ENCODE measurements at regions not wholly inside any gene's neighbourhood (a gene's known extent, or its start where the extent isn't known, plus 50 kb on each side); places are given as distances from the start of the nearest gene placed in this dataset.
"Not testable (repeated sequence)": the region's sequence is repeated elsewhere in the genome, so short reads cannot be mapped to it uniquely, and the experiment has no call there.

DNA sequence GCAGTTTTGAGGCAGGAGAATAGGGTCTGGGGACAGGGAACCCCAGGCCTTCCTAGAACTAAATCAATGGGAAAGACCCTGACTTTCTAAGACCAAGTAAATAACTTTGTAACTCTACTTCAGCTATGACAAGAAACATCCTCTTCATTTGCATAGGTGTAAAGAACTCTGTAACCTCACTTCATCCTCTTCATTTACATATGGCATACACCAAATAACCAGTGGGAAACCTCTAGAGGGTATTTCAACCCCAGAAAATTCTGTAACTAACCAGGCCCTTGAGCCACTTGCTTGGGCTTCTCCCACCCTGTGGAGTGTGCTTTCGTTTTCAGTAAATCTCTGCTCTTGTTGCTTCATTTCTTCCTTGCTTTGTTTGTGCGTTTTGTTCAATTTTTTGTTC is 495.6 kb downstream of the SIPA1L2 start:
- no peak overlapping the region for H3K4me3 ChIP-seq (ENCODE audit: low read depth, low read length)

DNA sequence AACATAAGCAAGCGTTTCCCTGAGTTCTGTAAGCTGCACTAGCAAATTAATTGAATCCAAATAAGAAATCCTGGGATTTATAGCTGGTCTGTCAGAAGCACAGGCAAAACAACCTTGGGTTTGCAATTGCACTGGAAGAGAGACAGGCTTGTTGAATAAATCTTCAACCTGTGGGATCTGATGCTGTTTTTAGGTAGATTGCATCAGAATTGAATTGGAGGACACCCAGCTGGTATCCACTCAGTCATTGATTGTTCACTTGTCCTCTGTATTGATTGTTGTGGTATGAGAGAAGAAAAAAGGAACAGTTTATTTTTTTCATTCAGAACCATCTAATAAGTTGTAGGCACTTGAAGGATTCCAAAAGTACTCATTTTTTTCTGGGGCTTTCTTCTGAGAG is 497.4 kb downstream of the SIPA1L2 start:
- TF ChIP-seq, protein P1, sequence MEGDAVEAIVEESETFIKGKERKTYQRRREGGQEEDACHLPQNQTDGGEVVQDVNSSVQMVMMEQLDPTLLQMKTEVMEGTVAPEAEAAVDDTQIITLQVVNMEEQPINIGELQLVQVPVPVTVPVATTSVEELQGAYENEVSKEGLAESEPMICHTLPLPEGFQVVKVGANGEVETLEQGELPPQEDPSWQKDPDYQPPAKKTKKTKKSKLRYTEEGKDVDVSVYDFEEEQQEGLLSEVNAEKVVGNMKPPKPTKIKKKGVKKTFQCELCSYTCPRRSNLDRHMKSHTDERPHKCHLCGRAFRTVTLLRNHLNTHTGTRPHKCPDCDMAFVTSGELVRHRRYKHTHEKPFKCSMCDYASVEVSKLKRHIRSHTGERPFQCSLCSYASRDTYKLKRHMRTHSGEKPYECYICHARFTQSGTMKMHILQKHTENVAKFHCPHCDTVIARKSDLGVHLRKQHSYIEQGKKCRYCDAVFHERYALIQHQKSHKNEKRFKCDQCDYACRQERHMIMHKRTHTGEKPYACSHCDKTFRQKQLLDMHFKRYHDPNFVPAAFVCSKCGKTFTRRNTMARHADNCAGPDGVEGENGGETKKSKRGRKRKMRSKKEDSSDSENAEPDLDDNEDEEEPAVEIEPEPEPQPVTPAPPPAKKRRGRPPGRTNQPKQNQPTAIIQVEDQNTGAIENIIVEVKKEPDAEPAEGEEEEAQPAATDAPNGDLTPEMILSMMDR (IDR thresholded peaks at IDR 0.05; ENCODE audit: low read depth, low read length, missing control alignments), result no peak
- in situ Hi-C loops (cut with HindIII; ENCODE audit: low sequenced_read_pairs), result no loop called here
- H3K4me3 ChIP-seq (ENCODE audit: low read depth, low read length), result no peak overlapping the region
- no peak for DNase-seq (ENCODE audit: low read depth)

More for the DNA sequence above, 495.6 kb downstream of the SIPA1L2 start:
- in situ Hi-C loops (cut with HindIII; ENCODE audit: low sequenced_read_pairs), result no loop called here
- no peak for DNase-seq (ENCODE audit: low read depth)
- TF ChIP-seq, protein P1 (IDR thresholded peaks at IDR 0.05; ENCODE audit: low read depth, low read length, missing control alignments), result no peak

DNA sequence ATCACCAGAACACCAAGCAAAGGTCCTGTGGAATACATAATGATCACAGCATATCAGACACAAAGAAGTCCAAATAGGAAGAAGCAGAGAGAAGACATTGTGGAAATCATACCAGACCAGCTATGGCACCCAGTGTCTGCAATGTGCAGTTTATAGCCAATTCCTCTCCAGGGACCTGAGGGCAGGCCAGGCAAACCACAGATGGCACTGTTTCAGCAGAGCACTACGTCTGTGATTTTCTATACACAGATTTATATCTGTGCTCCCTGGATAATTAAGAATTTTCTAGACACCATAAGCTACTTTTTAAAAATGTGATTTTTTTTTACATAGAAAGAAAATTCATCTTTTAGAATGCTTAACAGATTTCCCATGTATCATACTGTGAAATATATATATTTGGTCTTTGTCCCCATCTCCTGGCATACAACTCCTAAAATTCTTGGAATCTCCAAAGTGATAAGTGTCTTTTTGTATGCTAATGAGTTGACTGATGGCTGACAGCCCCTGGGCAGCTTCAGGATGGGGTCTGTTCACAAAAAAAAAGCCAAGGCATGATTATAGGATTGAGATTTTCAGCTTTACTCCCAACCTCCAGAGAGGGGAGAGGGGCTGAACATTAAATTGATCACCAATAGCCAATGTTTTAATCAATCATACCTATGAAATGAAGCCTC is 498.1 kb downstream of the SIPA1L2 start:
- no peak overlapping the region for H3K4me3 ChIP-seq (ENCODE audit: low read depth, low read length)
- TF ChIP-seq, protein P1 (IDR thresholded peaks at IDR 0.05; ENCODE audit: low read depth, low read length, missing control alignments), result no peak
- DNase-seq (ENCODE audit: low read depth), result no peak
- in situ Hi-C loops (cut with HindIII; ENCODE audit: low sequenced_read_pairs), result no loop called here

DNA sequence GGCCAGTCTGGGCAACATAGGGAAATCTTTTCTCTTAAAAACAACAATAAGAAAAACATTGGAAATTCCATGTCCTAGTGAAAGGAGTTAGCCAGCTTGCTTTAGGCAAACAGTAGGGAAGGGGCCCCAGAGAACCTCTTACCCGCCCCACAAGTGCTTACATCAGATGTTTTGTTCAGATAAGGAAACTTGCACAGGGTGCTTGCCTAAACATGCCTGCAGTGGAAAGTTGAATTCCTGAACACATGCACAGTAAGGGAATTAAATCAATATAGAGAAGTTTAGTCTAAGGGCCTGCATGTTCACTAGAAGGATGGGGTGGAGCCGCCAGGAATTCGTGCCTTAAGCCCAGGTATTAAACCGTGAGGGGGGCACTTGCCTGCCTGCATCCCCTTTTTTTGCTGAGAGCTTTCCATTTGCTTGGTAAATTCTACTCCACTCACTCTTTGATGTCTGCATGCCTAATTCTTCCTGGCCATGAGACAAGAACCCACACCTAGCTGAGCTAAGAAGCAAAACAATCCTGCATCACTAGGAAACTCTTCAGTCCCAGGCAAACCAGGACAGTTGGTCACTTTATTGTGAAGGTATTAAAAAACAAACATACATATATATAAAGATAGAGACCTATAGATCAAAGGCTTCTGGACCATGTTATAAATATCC is 499.0 kb downstream of the SIPA1L2 start:
- no peak for DNase-seq (ENCODE audit: low read depth)
- no peak overlapping the region for H3K4me3 ChIP-seq (ENCODE audit: low read depth, low read length)
- in situ Hi-C loops (cut with HindIII; ENCODE audit: low sequenced_read_pairs), result no loop called here
- TF ChIP-seq, protein P1 (IDR thresholded peaks at IDR 0.05; ENCODE audit: low read depth, low read length, missing control alignments), result no peak

DNA sequence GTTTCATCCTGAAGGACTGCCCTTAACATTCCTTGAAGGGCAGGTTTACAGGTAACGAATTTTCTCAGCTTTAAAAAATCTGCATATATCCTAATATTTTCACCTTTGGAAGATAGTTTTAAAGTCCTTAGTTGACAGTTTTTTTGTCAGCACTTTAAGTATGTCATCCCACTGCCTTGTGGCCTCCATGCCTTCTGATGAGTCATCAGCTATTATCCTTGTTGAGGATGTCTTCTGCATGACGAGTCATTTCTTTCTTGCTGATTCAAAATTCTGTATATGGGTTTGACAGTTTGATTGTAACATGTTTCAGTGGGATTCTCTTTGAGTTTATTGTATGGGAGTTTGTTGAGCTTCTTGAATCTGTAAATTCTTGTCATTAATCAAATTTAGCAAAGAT is 500.6 kb downstream of the DISC1 start:
- in situ Hi-C loops (cut with HindIII; ENCODE audit: low sequenced_read_pairs), result no loop called here
- TF ChIP-seq, protein P1 (IDR thresholded peaks at IDR 0.05; ENCODE audit: low read depth, low read length, missing control alignments), result no peak
- H3K4me3 ChIP-seq (ENCODE audit: low read depth, low read length), result no peak overlapping the region
- DNase-seq (ENCODE audit: low read depth), result no peak

DNA sequence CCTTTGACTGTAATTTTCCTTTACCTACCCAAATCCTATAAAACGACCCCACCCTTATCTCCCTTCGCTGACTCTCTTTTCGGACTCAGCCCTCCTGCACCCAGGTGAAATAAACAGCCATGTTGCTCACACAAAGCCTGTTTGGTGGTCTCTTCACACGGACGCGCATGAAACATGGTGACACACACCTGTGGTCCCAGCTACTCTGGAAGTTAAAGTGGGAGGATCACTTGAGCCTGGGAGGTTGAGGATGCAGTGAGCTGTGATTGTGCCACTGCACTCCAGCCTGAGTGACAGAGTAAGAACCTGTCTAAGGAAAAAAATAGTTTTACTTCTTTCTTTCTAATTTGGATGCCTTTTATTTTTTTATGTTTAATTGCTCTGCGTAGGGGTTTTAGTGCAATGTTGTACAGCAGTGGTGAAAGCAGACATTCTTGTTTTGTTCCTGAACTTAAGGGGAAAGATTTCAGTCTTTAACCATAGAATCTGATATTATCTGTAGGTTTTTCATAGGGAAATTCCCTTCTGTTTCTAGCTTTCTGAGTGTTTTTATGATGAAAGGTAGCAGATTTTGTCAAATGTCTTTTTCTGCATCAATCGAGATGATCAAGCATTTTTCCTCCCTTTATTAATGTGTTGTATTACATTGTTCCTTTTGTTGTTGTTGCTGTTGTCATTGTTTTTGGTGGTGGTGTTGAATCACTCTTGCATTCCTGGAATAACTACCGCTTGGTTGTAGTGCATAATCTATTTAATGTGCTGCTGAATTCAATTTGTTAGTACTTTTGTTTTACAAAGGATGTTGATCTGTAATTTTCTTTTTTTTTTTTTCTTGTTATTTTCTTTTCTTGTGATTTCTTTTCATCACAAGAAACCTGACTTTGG is 497.4 kb downstream of the DISC1 start:
- in situ Hi-C loops (cut with HindIII; ENCODE audit: low sequenced_read_pairs), result no loop called here
- H3K4me3 ChIP-seq (ENCODE audit: low read depth, low read length), result no peak overlapping the region
- TF ChIP-seq, protein P1 (IDR thresholded peaks at IDR 0.05; ENCODE audit: low read depth, low read length, missing control alignments), result no peak
- DNase-seq (ENCODE audit: low read depth), result no peak

DNA sequence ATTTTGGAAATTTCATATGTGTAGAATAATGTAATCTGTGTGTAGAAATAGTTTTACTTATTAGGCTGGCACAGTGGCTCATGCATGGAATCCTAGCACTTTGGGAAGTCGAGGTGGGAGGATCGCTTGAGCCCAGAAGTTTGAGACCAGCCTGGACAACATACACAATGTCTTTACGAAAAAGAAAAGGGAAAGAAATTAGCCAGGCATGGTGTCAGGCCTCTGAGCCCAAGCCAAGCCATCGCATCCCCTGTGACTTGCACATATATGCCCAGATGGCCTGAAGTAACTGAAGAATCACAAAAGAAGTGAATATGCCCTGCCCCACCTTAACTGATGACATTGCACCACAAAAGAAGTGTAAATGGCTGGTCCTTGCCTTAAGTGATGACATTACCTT is 491.3 kb downstream of the DISC1 start:
- DNase-seq (ENCODE audit: low read depth); in situ Hi-C loops (cut with HindIII; ENCODE audit: low sequenced_read_pairs); H3K4me3 ChIP-seq (ENCODE audit: low read depth, low read length): not testable (repeated sequence)
